K562 (cell line): ENCODE measurements at regions not wholly inside any gene's neighbourhood (a gene's known extent, or its start where the extent isn't known, plus 50 kb on each side); places are given as distances from the start of the nearest gene placed in this dataset.

ENCODE experiments used
- ATAC-seq: fragments of 200-7000 bp; cut with Tn5 transposase; 3 replicates; pipeline ENCODE4 v1.9.1; 2020; ENCODE audit warnings: moderate library complexity
- BruUV-seq: library from RNA; stranded (reverse); fragments of 400-500 nt; replicated peaks from 2 replicates; lab custom pipeline; 2021; lab: Mats Ljungman, UMichigan
- CTCF ChIA-PET: fragments of 300-600 bp; formaldehyde crosslinking; extraction: SDS; loops from one replicate; lab custom pipeline; 2021; ENCODE audit warnings: low intra/inter-chr PET ratio; lab: Yijun Ruan, JAX
- POLR2A ChIA-PET: fragments of 300-600, 350-650 bp; sonication (Branson Sonifier 250); formaldehyde crosslinking; extraction: SDS; loops from one replicate; lab custom pipeline; 2021; ENCODE audit warnings: antibody characterized with exemption, inconsistent platforms; lab: Yijun Ruan, JAX
- DNase-seq, 4 experiments: peaks; one replicate each; pipeline versions ENCODE4 v3.0.0 to v3.0.0-alpha.2; 2011 to 2018; ENCODE audit warnings: low spot score in 3 of 4, mixed read lengths in 3 of 4; ENCODE audit errors: extremely low read depth in 1 of 4
- FAIRE-seq: peaks from 2 replicates; lab custom pipeline; 2011; peaks lifted over from hg19 to GRCh38; lab: Jason Lieb, UNC
- H2AFZ ChIP-seq: 2 replicates; pipeline ENCODE4 v1.6.0; 2011; ENCODE audit warnings: low read depth, low read length, control low read depth, inconsistent platforms
- H3K27ac ChIP-seq: fragments of 200-600 bp; 3 replicates; pipeline ENCODE4 v1.8.0; 2011; ENCODE audit warnings: low read depth, mild to moderate bottlenecking, control low read depth, inconsistent platforms, low read length, moderate library complexity, mixed read lengths; ENCODE audit errors: extremely low read depth
- H3K27me3 ChIP-seq, 2 experiments: fragments of 300-600 bp in 1 of 2; 2 replicates in 1 of 2; 3 replicates in 1 of 2; pipeline versions ENCODE4 v1.6.0 to v1.8.0; 2011; ENCODE audit warnings: inconsistent platforms in 2 of 2, low read length in 2 of 2, mild to moderate bottlenecking in 1 of 2, mixed read lengths in 1 of 2, moderate library complexity in 1 of 2; ENCODE audit not compliant: control insufficient read depth in 2 of 2, insufficient read depth in 2 of 2
- H3K36me3 ChIP-seq: fragments of 300-600 bp; 3 replicates; pipeline ENCODE4 v1.8.0; 2011; ENCODE audit warnings: mild to moderate bottlenecking, low read length, inconsistent platforms; ENCODE audit not compliant: control insufficient read depth, insufficient read depth
- H3K4me1 ChIP-seq, 2 experiments: fragments of 200-600 bp in 1 of 2; replicated peaks in 1 of 2; 2 replicates in 1 of 2; 3 replicates in 1 of 2; pipeline versions ENCODE4 v1.5.1 to v1.8.0; 2011; ENCODE audit warnings: inconsistent platforms in 2 of 2, low read length in 2 of 2, mild to moderate bottlenecking in 1 of 2, mixed read lengths in 1 of 2, moderate library complexity in 1 of 2; ENCODE audit not compliant: control insufficient read depth in 2 of 2, insufficient read depth in 2 of 2
- H3K4me2 ChIP-seq: 2 replicates; pipeline ENCODE4 v1.6.1; 2011; ENCODE audit warnings: low read length, control low read depth, inconsistent platforms, mixed read lengths; ENCODE audit not compliant: insufficient read depth
- H3K4me3 ChIP-seq: fragments of 200-600 bp; sonication (generic), shearing (Covaris generic); 2 replicates; pipeline ENCODE4 v1.5.1; 2016; ENCODE audit warnings: control low read depth, inconsistent platforms
- H3K79me2 ChIP-seq: fragments of 200-600 bp; 3 replicates; pipeline ENCODE4 v1.8.0; 2011; ENCODE audit warnings: low read length, inconsistent platforms; ENCODE audit not compliant: control insufficient read depth, insufficient read depth
- H3K9ac ChIP-seq, 2 experiments: 2 replicates each; pipeline versions ENCODE4 v1.6.0 to v1.6.1; 2011; ENCODE audit warnings: low read depth in 2 of 2, low read length in 2 of 2, control low read depth in 1 of 2, inconsistent platforms in 1 of 2, mild to moderate bottlenecking in 1 of 2, mixed read lengths in 1 of 2; ENCODE audit not compliant: insufficient read depth in 1 of 2
- H3K9me1 ChIP-seq: one replicate; pipeline ENCODE4 v1.6.0; 2011; ENCODE audit warnings: inconsistent platforms, mild to moderate bottlenecking, low read length, moderate library complexity; ENCODE audit not compliant: control insufficient read depth, insufficient read depth
- H3K9me3 ChIP-seq: replicated peaks from 2 replicates; pipeline ENCODE4 v1.5.1; 2011; ENCODE audit warnings: low read depth, low read length, inconsistent platforms; ENCODE audit not compliant: control insufficient read depth, insufficient read depth
- H4K20me1 ChIP-seq: replicated peaks from 2 replicates; pipeline ENCODE4 v1.6.1; 2011; ENCODE audit warnings: low read length, inconsistent platforms, mixed read lengths; ENCODE audit not compliant: control insufficient read depth, insufficient read depth
- ATF1 ChIP-seq, 2 experiments: fragments of 450-650 bp in 1 of 2; IDR thresholded peaks; 2 replicates each; pipeline ENCODE4 v1.6.1; 2016; ENCODE audit warnings: missing compliant biosample characterization in 1 of 2, missing genetic modification characterization in 1 of 2
- FOXO4 ChIP-seq: fragments of 450-650 bp; formaldehyde crosslinking; IDR thresholded peaks from 2 replicates; pipeline ENCODE4 v1.4.0; 2020; ENCODE audit warnings: mild to moderate bottlenecking, moderate library complexity
- GABPB1 ChIP-seq: sonication (generic); formaldehyde crosslinking; IDR thresholded peaks from 2 replicates; pipeline ENCODE4 v1.8.0; 2022; ENCODE audit warnings: mild to moderate bottlenecking, missing genetic modification reagents
- POLR2G ChIP-seq: fragments of 200-400 bp; formaldehyde crosslinking; IDR thresholded peaks from 2 replicates; pipeline ENCODE4 v1.6.1; 2017; ENCODE audit warnings: low read depth, mild to moderate bottlenecking, antibody characterized with exemption, low read length, moderate library complexity
- WGBS: fragments of 100-300 bp; shearing (Covaris generic); methylation state at CpG from one replicate; pipeline ENCODE4 v1.1.6; 2016; ENCODE audit warnings: low coverage, mixed read lengths; ENCODE audit not compliant: insufficient coverage; ENCODE audit errors: missing lambda C conversion rate; 5-methylcytosine and 5-hydroxymethylcytosine counted together
- in situ Hi-C: fragments of 300-500 bp; cut with MboI; formaldehyde crosslinking; loops from 4 replicates; pipeline ENCODE4 v1.15.0; 2018; ENCODE audit warnings: inconsistent platforms, mixed read lengths
- intact Hi-C: fragments of 100-400 bp; cut with micrococcal nuclease; formaldehyde crosslinking; loops from 2 replicates; pipeline ENCODE4 v1.14.2; 2022
- TF ChIP-seq, protein P1 (sequence below): fragments of 250-450 bp; sonication (Bioruptor Pico); IDR thresholded peaks from 2 replicates; pipeline ENCODE4 v1.4.0; 2020; ENCODE audit warnings: mild to moderate bottlenecking, moderate library complexity

GRCh38 chr16:6512512-6512911 lies 820.1 kb upstream of the RBFOX1 start:
- CTCF ChIA-PET: no interaction called here
- H3K9me1 ChIP-seq: no peaks in the 10 kb centered on the region
- in situ Hi-C loops: no loop called here
- H4K20me1 ChIP-seq: no peaks in the 10 kb centered on the region; the same call in 1 of the 2 replicates
- no peak for ATAC-seq
- POLR2A ChIA-PET: no interaction called here
- H3K4me2 ChIP-seq: no peak overlapping the region
- intact Hi-C loops: no loop called here
- TF ChIP-seq FOXO4 (CRISPR knock-in tag) (no peak), GABPB1 (no peak), POLR2G (no peak), ATF1 (CRISPR knock-in tag; IDR thresholded peaks at IDR 0.05) (no peak), ATF1 (tag; IDR thresholded peaks at IDR 0.05) (0 out of 2 replicates have a peak, but pooled peaks have one; percentile 14)
- TF ChIP-seq, protein P1, sequence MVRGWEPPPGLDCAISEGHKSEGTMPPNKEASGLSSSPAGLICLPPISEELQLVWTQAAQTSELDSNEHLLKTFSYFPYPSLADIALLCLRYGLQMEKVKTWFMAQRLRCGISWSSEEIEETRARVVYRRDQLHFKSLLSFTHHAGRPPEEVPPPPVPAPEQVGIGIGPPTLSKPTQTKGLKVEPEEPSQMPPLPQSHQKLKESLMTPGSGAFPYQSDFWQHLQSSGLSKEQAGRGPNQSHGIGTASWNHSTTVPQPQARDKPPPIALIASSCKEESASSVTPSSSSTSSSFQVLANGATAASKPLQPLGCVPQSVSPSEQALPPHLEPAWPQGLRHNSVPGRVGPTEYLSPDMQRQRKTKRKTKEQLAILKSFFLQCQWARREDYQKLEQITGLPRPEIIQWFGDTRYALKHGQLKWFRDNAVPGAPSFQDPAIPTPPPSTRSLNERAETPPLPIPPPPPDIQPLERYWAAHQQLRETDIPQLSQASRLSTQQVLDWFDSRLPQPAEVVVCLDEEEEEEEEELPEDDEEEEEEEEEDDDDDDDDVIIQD (CRISPR knock-in tag): no peak
- TF ChIP-seq, all 486 proteins: peak for 1
- Histone ChIP-seq H3K9me3 (no peaks in the 10 kb centered on the region), H3K27ac (no peak overlapping the region), H3K4me1 (no peaks in the 10 kb centered on the region), H3K79me2 (no peaks in the 10 kb centered on the region), H2AFZ (no peak overlapping the region), H3K9ac (no peak overlapping the region), H3K36me3 (no peaks in the 10 kb centered on the region), H3K27me3 (no peaks in the 10 kb centered on the region), H3K4me3 (no peak overlapping the region)
- BruUV-seq: no TSS peak
- no peak for DNase-seq
- WGBS: 0% methylated on average over 2 of the region's 2 CpGs
- no peak for FAIRE-seq
